IPS-20b (cell line): ENCODE measurements at regions not wholly inside any gene's neighbourhood (a gene's known extent, or its start where the extent isn't known, plus 50 kb on each side); places are given as distances from the start of the nearest gene placed in this dataset.

ENCODE experiments used
- H3K27ac ChIP-seq: one replicate; pipeline ENCODE4 v1.5.1; 2013; ENCODE audit warnings: low read length
- H3K27me3 ChIP-seq: 2 replicates; pipeline ENCODE4 v1.6.1; 2013; ENCODE audit warnings: mild to moderate bottlenecking, low read length, inconsistent platforms; ENCODE audit not compliant: insufficient read depth
- H3K36me3 ChIP-seq: 2 replicates; pipeline ENCODE4 v1.6.1; 2013; ENCODE audit warnings: low read depth, mild to moderate bottlenecking, inconsistent platforms, low read length, moderate library complexity; ENCODE audit not compliant: insufficient read depth
- H3K4me1 ChIP-seq: 2 replicates; pipeline ENCODE4 v1.6.1; 2013; ENCODE audit warnings: mild to moderate bottlenecking, control low read depth, inconsistent platforms, low read length, moderate library complexity; ENCODE audit not compliant: insufficient read depth
- H3K4me3 ChIP-seq: 2 replicates; pipeline ENCODE4 v1.5.1; 2013; ENCODE audit warnings: mild to moderate bottlenecking, low read length, inconsistent platforms
- H3K9ac ChIP-seq: 2 replicates; pipeline ENCODE4 v1.6.1; 2013; ENCODE audit warnings: low read depth, mild to moderate bottlenecking, inconsistent platforms, low read length, moderate library complexity
- H3K9me3 ChIP-seq: 2 replicates; pipeline ENCODE4 v1.6.1; 2013; ENCODE audit warnings: mild to moderate bottlenecking, low read depth, low read length, inconsistent platforms; ENCODE audit not compliant: insufficient read depth

GRCh38 chr6:126795161-126795560, 323.3 kb upstream of the RSPO3 start:
- Histone ChIP-seq H3K27me3 (no peaks in the 10 kb centered on the region), H3K9ac (no peak overlapping the region), H3K36me3 (no peaks in the 10 kb centered on the region), H3K27ac (no peak overlapping the region), H3K9me3 (no peaks in the 10 kb centered on the region), H3K4me1 (no peaks in the 10 kb centered on the region), H3K4me3 (no peak overlapping the region)

DNA sequence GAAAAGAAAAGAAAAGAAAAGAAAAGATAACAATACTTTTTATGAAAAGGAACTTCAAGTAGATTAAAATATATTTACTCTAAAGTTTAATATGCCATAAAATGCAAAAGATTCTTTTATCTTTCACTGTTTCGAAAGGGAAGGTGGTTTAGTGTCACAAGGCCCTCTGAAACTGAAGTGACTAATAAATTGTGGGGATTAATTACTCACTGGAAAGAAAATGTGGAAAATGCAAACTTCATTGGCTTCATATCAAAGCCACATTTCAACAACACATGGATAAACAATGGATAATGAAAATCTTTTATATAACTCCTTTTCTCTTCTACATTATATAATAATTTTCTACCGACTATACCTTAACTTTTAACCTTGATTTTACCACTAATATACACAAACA, 320.5 kb upstream of the RSPO3 start:
- H3K4me1 ChIP-seq: no peaks in the 10 kb centered on the region
- no peaks in the 10 kb centered on the region for H3K27me3 ChIP-seq
- no peak overlapping the region for H3K4me3 ChIP-seq
- H3K9ac ChIP-seq: no peak overlapping the region
- no peaks in the 10 kb centered on the region for H3K9me3 ChIP-seq
- no peak overlapping the region for H3K27ac ChIP-seq
- H3K36me3 ChIP-seq: no peaks in the 10 kb centered on the region

DNA sequence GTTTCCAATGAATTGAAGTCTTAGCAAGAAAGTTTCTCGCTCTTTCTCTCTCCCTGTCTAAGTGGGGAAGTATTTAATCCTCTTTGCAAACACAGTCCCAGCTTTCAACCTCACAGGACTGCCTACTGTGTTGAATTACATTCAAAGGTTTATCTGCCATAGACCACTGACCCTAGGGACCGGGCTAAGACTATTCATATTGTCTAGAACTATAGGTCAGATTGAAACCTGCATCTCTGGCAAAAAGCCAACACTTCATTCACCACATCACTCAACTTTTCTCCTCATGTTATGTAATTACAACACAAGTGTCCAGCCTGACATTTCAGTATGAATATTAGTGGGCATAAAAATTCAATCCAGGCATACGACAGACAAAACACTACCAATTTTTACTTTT, 314.7 kb upstream of the RSPO3 start:
- Histone ChIP-seq H3K9me3 (no peaks in the 10 kb centered on the region), H3K27ac (no peak overlapping the region), H3K27me3 (no peaks in the 10 kb centered on the region)

GRCh38 chr6:126804332-126805064, 314.0 kb upstream of the RSPO3 start:
- Histone ChIP-seq H3K9ac (no peak overlapping the region), H3K4me3 (no peak overlapping the region), H3K27me3 (no peaks in the 10 kb centered on the region), H3K27ac (no peak overlapping the region), H3K36me3 (no peaks in the 10 kb centered on the region), H3K4me1 (no peaks in the 10 kb centered on the region; the same call in 1 of the 2 replicates), H3K9me3 (no peaks in the 10 kb centered on the region)

More for the DNA sequence above, 314.7 kb upstream of the RSPO3 start:
- no peaks in the 10 kb centered on the region for H3K36me3 ChIP-seq
- no peaks in the 10 kb centered on the region; the same call in 1 of the 2 replicates for H3K4me1 ChIP-seq
- H3K9ac ChIP-seq: no peak overlapping the region
- no peak overlapping the region for H3K4me3 ChIP-seq

DNA sequence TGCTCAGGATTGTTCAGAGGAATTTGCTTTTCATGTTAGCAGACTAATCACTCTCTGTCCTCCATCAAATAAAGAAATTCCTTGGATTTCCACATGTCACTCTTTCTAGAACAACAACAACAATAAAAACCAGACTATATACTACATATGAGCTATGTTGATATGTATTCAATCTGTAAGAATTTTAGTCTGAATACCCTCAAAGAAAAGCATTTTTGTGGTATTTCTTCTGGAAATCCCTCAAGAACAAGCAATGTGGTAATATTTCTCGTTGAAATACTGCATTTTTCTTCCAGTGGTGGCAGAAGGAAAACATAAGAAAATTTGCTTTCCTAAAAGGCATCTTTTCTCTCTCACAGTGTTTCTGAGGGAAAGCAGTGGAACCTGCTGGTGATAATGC, 312.6 kb upstream of the RSPO3 start:
- Histone ChIP-seq H3K4me1 (no peaks in the 10 kb centered on the region; the same call in 1 of the 2 replicates), H3K27ac (no peak overlapping the region), H3K27me3 (no peaks in the 10 kb centered on the region), H3K36me3 (no peaks in the 10 kb centered on the region), H3K9ac (no peak overlapping the region), H3K9me3 (no peaks in the 10 kb centered on the region), H3K4me3 (no peak overlapping the region)

DNA sequence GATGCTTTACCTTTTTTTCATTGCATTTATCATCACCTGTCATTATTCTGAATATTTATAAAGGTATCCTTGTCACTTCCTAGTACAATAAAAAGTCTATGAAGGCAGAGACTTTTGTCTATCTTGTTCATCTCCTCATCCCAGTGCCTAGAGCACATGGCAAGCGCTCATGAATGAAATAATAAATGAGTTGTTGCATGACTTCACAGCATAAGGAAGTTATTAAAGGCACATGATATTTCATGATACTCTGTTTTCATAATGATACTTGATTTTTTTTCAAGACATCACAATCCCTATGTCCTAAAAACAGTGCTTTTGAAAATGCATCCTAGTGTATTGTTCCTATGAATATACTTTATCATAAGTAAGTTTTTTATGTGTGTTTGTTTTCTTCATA, 310.6 kb upstream of the RSPO3 start:
- Histone ChIP-seq H3K9ac (no peak overlapping the region), H3K4me1 (no peaks in the 10 kb centered on the region; the same call in 1 of the 2 replicates), H3K36me3 (no peaks in the 10 kb centered on the region), H3K9me3 (no peaks in the 10 kb centered on the region), H3K4me3 (no peak overlapping the region), H3K27ac (no peak overlapping the region), H3K27me3 (no peaks in the 10 kb centered on the region)

- Histone ChIP-seq H3K9me3 (no peaks in the 10 kb centered on the region), H3K27ac (no peak overlapping the region), H3K27me3 (no peaks in the 10 kb centered on the region), H3K4me3 (no peak overlapping the region), H3K9ac (no peak overlapping the region), H3K36me3 (no peaks in the 10 kb centered on the region), H3K4me1 (no peaks in the 10 kb centered on the region; the same call in 1 of the 2 replicates)
Measured at GRCh38 chr6:126811321-126811720, 307.1 kb upstream of the RSPO3 start.

- H3K9me3 ChIP-seq: no peaks in the 10 kb centered on the region
- no peaks in the 10 kb centered on the region for H3K36me3 ChIP-seq
- no peak overlapping the region for H3K9ac ChIP-seq
- no peak overlapping the region for H3K4me3 ChIP-seq
- no peaks in the 10 kb centered on the region for H3K27me3 ChIP-seq
- H3K27ac ChIP-seq: no peak overlapping the region
- H3K4me1 ChIP-seq: no peaks in the 10 kb centered on the region; the same call in 1 of the 2 replicates
Measured at GRCh38 chr6:126812010-126812409, 306.5 kb upstream of the RSPO3 start.

DNA sequence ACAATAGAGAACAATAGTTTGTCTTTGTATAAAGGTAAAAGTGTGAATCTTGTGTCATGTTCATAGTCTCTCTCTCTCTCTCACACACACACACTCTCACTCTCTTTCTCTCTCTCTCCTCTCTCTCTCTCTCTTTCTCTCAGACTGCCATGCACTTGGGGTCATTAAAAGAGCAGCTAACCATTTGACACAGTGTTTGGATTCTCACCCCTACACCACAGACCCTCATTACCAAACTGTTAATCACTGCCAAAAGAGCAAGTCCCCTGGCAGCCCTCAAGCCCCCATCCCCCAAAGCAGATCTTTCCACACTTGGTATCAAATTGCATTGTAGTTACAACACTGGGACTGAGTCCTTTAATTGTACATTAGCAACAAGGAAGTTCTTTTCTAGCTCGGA, 305.8 kb upstream of the RSPO3 start:
- H3K4me3 ChIP-seq: no peak overlapping the region
- H3K27me3 ChIP-seq: no peaks in the 10 kb centered on the region
- no peaks in the 10 kb centered on the region for H3K36me3 ChIP-seq
- no peaks in the 10 kb centered on the region; the same call in 1 of the 2 replicates for H3K4me1 ChIP-seq
- H3K9me3 ChIP-seq: no peaks in the 10 kb centered on the region
- H3K27ac ChIP-seq: no peak overlapping the region
- H3K9ac ChIP-seq: no peak overlapping the region

DNA sequence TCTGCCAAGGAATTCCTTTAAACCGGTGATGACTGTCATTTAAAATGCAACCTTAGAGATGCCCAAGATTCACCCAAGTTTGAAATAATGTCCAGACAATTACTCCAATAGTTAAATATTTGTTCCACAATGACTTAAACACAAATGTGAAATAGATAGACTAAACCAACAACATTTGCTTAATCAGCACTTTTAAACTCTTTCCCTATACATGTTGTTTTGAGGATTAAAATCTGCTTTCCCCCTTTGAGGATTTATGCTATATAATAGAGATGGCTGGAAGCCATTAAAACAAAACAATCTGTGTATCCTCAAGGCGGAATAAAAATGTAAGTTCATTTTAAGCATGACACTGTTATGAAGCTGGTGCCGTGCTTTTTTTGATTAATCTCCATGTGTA, 297.8 kb upstream of the RSPO3 start:
- no peak overlapping the region for H3K27ac ChIP-seq
- no peaks in the 10 kb centered on the region for H3K27me3 ChIP-seq
- no peak overlapping the region for H3K9ac ChIP-seq
- H3K4me1 ChIP-seq: peaks cover 15% of the 10 kb centered on the region; the same call in 1 of the 2 replicates
- no peaks in the 10 kb centered on the region for H3K36me3 ChIP-seq
- no peak overlapping the region for H3K4me3 ChIP-seq
- no peaks in the 10 kb centered on the region for H3K9me3 ChIP-seq

DNA sequence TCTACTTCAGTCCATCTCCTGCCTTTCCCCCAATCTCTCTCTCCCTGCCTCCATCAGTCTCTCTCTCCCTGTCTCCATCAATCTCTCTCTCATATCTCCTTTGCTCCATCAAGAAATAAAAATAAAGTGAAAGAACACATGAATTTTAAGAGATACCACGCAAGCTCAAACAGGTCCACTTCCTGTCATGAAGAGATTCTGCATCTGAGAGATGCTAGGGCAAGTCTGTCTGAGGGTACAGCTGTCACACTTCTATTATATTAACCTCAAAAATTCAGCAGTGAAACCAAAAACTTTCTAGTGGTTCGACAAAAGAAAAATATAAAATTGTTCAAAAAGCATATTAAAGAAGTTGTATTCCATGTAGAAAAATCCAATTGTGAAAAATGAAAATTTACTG, 296.8 kb upstream of the RSPO3 start:
- Histone ChIP-seq H3K4me1 (peaks cover 15% of the 10 kb centered on the region; the same call in 1 of the 2 replicates), H3K36me3 (no peaks in the 10 kb centered on the region), H3K9ac (no peak overlapping the region), H3K9me3 (no peaks in the 10 kb centered on the region), H3K27me3 (no peaks in the 10 kb centered on the region), H3K4me3 (no peak overlapping the region), H3K27ac (no peak overlapping the region)

DNA sequence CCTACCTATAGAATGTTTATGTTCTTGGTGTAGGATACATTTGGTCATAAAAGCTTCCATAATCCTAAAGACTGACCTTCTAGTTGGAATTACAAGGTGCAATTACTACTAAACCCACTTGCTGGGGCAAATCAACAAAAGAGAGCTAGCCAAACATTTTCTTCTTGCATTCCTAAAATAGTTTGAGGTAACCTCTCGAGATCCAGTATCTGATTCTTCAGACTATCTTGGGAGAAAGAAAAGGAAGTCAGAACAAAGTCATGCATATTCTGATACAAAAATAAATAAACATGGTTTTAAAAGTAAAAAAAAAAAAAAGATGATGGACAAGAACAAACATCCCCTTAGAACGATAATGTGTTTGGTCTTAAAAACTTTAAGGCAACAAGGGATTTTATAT, 294.2 kb upstream of the RSPO3 start:
- Histone ChIP-seq H3K9me3 (no peaks in the 10 kb centered on the region), H3K27me3 (no peaks in the 10 kb centered on the region), H3K27ac (no peak overlapping the region), H3K36me3 (no peaks in the 10 kb centered on the region), H3K4me1 (peaks cover 15% of the 10 kb centered on the region; the same call in 1 of the 2 replicates), H3K9ac (no peak overlapping the region), H3K4me3 (no peak overlapping the region)
